ENCODE measurements at regions not wholly inside any gene's neighbourhood (a gene's known extent, or its start where the extent isn't known, plus 50 kb on each side); places are given as distances from the start of the nearest gene placed in this dataset.
A peak's percentile ranks its signal among the peaks of the same experiment; 100 is the strongest.

DNA sequence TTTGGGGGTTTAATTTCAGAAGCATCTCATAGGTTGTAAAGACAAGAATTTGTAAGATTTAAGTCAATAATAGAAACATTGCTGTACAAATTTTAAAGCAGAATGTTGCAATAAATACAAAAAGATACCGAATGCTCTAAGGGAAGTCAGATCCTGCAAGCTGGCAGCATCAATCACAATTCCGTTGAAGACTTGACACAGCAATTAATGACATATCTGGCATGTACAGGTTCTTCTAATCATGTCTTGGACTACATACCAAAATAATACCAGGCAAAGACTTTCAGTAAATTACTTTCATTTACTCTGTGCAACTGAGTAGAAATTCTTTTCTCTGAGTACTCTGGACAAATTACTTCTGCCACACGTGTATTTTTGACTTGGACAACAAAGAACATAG is 54.0 kb upstream of the CDIN1 start:
- Histone ChIP-seq H3K27ac (ENCODE audit: insufficient read depth, low read depth, low read length, poor library complexity, severe bottlenecking) (no peak overlapping the region), H3K9me3 (ENCODE audit: control insufficient read depth, low read length) (no peaks in the 10 kb centered on the region), H3K4me1 (ENCODE audit: control insufficient read depth, insufficient read depth, low read length) (no peaks in the 10 kb centered on the region), H3K27me3 (ENCODE audit: control insufficient read depth, insufficient read depth, low read length, poor library complexity, severe bottlenecking) (no peaks in the 10 kb centered on the region), H3K36me3 (ENCODE audit: control insufficient read depth, insufficient read depth, low read length) (no peaks in the 10 kb centered on the region), H3K4me3 (ENCODE audit: insufficient read depth, low read depth, low read length) (no peak overlapping the region)
- WGBS, 2 experiments: 82 to 83% methylated on average over 3 of the region's 3 CpGs

DNA sequence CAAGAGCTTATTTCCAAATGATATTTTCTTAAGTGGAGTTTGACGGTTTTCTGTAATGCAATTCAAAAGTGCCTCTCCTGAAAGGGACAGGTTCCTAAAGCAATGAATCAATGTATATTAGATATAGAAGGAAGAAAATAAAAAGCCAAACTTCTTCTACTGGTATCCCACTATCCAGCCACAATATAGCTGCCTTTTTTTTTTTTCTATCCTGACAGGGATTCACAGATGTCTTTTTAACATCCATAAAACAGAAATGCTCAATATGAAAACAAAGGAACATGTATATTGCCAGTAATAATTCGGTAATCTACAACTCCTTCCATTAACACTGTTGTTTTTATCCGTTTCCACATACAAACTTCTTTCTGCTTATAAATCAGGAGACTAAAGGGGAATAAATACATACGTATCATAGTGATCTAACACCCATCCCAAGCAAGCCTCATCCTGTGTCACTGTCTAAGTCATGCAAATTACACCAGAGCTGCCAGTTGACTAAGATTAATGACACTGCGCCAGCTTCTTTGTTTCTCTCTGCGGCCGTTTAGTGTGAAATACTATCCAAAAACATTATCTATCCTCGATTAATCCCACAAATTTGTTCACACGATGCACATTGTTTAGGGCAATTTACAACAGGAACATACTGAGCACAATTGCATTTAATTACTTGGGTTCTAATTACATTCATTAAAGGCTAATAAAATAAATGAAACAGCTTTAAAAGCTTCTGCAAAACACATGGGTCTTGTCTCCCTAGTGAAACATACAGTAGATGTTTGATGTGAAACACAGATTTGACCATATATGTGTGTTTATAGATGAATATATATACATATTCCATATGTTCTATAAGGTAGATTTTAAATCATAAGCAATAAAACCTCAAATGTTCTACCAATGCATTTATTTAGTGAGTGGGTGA is 51.9 kb upstream of the CDIN1 start:
- no peaks in the 10 kb centered on the region for H3K9me3 ChIP-seq (ENCODE audit: control insufficient read depth, low read length)
- H3K36me3 ChIP-seq (ENCODE audit: control insufficient read depth, insufficient read depth, low read length): no peaks in the 10 kb centered on the region
- WGBS, 2 experiments: 46 to 59% methylated on average over 9 of the region's 9 CpGs
- H3K27me3 ChIP-seq (ENCODE audit: control insufficient read depth, insufficient read depth, low read length, poor library complexity, severe bottlenecking): no peaks in the 10 kb centered on the region
- peaks cover 4% of the 10 kb centered on the region for H3K4me1 ChIP-seq (ENCODE audit: control insufficient read depth, insufficient read depth, low read length)
- no peak overlapping the region for H3K4me3 ChIP-seq (ENCODE audit: insufficient read depth, low read depth, low read length)
- H3K27ac ChIP-seq (ENCODE audit: insufficient read depth, low read depth, low read length, poor library complexity, severe bottlenecking): peak overlapping the region; percentile 66

DNA sequence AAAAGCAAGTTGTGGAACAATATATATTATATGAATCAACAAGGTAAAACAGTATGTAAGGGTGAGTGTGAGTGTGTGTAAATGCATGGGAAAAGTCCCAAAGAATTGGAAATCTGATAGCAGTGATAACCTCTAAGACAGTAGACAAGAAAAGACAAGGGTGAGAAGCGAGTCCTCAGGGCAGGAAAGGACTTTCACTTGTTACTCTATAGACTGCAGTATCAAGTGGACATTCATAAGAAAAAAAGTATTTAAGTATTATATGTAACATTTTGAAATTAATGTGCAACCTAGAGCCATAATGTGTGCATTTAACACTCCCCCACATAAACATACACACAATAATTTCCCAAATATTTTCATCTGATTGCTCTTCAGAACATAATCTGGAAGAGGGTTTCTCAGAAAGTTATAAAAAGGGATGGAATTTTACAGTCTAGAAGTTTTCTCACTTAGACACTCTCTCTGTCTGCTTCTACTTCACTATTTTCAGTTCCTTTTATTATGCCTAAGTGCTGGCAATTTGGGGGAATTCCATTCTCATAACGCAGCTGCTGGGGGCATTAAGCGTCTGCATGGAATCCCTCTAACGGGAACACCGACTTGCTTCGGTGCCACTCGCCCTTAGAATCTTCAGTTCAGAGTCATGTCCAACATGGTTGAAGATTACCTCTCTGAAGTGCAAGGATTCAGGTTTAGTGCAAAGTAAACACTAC is 50.0 kb upstream of the CDIN1 start:
- H3K27me3 ChIP-seq (ENCODE audit: control insufficient read depth, insufficient read depth, low read length, poor library complexity, severe bottlenecking): no peaks in the 10 kb centered on the region
- WGBS, 2 experiments: 80 to 81% methylated on average over 7 of the region's 7 CpGs
- no peaks in the 10 kb centered on the region for H3K36me3 ChIP-seq (ENCODE audit: control insufficient read depth, insufficient read depth, low read length)

More for the DNA sequence above, 50.0 kb upstream of the CDIN1 start:
- no peak overlapping the region for H3K4me3 ChIP-seq (ENCODE audit: insufficient read depth, low read depth, low read length)
- H3K4me1 ChIP-seq (ENCODE audit: control insufficient read depth, insufficient read depth, low read length): peaks cover 4% of the 10 kb centered on the region
- no peak overlapping the region for H3K27ac ChIP-seq (ENCODE audit: insufficient read depth, low read depth, low read length, poor library complexity, severe bottlenecking)
- H3K9me3 ChIP-seq (ENCODE audit: control insufficient read depth, low read length): no peaks in the 10 kb centered on the region
